Suppressor macrophage treated with lipopolysaccharide for 1 hour (primary cell): ENCODE measurements at regions not wholly inside any gene's neighbourhood (a gene's known extent, or its start where the extent isn't known, plus 50 kb on each side); places are given as distances from the start of the nearest gene placed in this dataset.

Source experiments
- DNase-seq, 3 donors: peaks; one replicate each; pipeline ENCODE4 v3.0.0-alpha.2; 2020 to 2022

GRCh38 chr5:152269533-152269932 is 135.5 kb downstream of the NMUR2 start:
- no peak for DNase-seq

GRCh38 chr5:152264645-152265254 is 140.3 kb downstream of the NMUR2 start:
- no peak for DNase-seq

GRCh38 chr5:152262667-152263066 is 142.4 kb downstream of the NMUR2 start:
- DNase-seq: no peak

- DNase-seq: no peak
These were observed 144.1 kb downstream of the NMUR2 start for GRCh38 chr5:152260940-152261339.

GRCh38 chr5:152259702-152260101 is 145.4 kb downstream of the NMUR2 start:
- peak in 1 of 3 donors; percentile 28 for DNase-seq

- no peak for DNase-seq
These were observed 148.5 kb downstream of the NMUR2 start for GRCh38 chr5:152256580-152256979.

- DNase-seq: no peak
These were observed 149.7 kb downstream of the NMUR2 start for GRCh38 chr5:152255411-152255810.

GRCh38 chr5:152247850-152248385 is 157.2 kb downstream of the NMUR2 start:
- no peak for DNase-seq

- DNase-seq: peak in 2 of 3 donors; percentile 4 to 11
These were observed 158.7 kb downstream of the NMUR2 start for GRCh38 chr5:152246401-152246800.

- DNase-seq: peak in 1 of 3 donors; percentile 8
These were observed 167.5 kb downstream of the NMUR2 start for GRCh38 chr5:152237531-152237930.

- DNase-seq: no peak
These were observed 178.9 kb downstream of the NMUR2 start for GRCh38 chr5:152226191-152226590.

GRCh38 chr5:152221721-152222629 is 183.1 kb downstream of the NMUR2 start:
- DNase-seq: no peak

- DNase-seq: no peak
These were observed 186.4 kb downstream of the NMUR2 start for GRCh38 chr5:152218694-152219093.

- DNase-seq: no peak
These were observed 199.3 kb downstream of the NMUR2 start for GRCh38 chr5:152205804-152206203.

GRCh38 chr5:152202321-152202720 is 202.8 kb downstream of the NMUR2 start:
- no peak for DNase-seq

- no peak for DNase-seq
These were observed 211.5 kb downstream of the NMUR2 start for GRCh38 chr5:152193391-152194107.

- no peak for DNase-seq
These were observed 216.8 kb downstream of the NMUR2 start for GRCh38 chr5:152188251-152188650.

- no peak for DNase-seq
These were observed 217.4 kb downstream of the NMUR2 start for GRCh38 chr5:152187668-152188067.

GRCh38 chr5:152185547-152186245 is 219.4 kb downstream of the NMUR2 start:
- DNase-seq: no peak

GRCh38 chr5:152184266-152184665 is 220.8 kb downstream of the NMUR2 start:
- no peak for DNase-seq

GRCh38 chr5:152181461-152181860 is 223.6 kb downstream of the NMUR2 start:
- no peak for DNase-seq

- no peak for DNase-seq
These were observed 226.8 kb downstream of the NMUR2 start for GRCh38 chr5:152178350-152178699.
